HepG2 (cell line): ENCODE measurements at regions not wholly inside any gene's neighbourhood (a gene's known extent, or its start where the extent isn't known, plus 50 kb on each side); places are given as distances from the start of the nearest gene placed in this dataset.
A peak's percentile ranks its signal among the peaks of the same experiment; 100 is the strongest.

Experiments
- ATAC-seq: fragments of 200-7000 bp; cut with Tn5 transposase; 3 replicates; pipeline ENCODE4 v1.9.1; 2020; ENCODE audit warnings: mild to moderate bottlenecking, moderate library complexity
- BruUV-seq: library from RNA; stranded (reverse); fragments of 400-500 nt; replicated peaks from 2 replicates; lab custom pipeline; 2021; lab: Mats Ljungman, UMichigan
- CTCF ChIA-PET: fragments of 300-600 bp; formaldehyde crosslinking; extraction: SDS; loops from one replicate; lab custom pipeline; 2021; ENCODE audit warnings: low total read pairs, inconsistent platforms, low intra/inter-chr PET ratio; lab: Yijun Ruan, JAX
- POLR2A ChIA-PET: fragments of 350-600 bp; sonication (Branson Sonifier 250); formaldehyde crosslinking; loops from one replicate; lab custom pipeline; 2020; ENCODE audit warnings: antibody characterized with exemption, inconsistent platforms; lab: Yijun Ruan, JAX
- DNase-seq: peaks from one replicate; pipeline ENCODE4 v3.0.0-alpha.2; 2015; ENCODE audit warnings: low spot score
- FAIRE-seq: peaks from 3 replicates; lab custom pipeline; 2011; peaks lifted over from hg19 to GRCh38; lab: Jason Lieb, UNC
- H2AFZ ChIP-seq: one replicate; pipeline ENCODE4 v1.6.1; 2011; ENCODE audit warnings: low read length, inconsistent platforms
- H3K27ac ChIP-seq: fragments of 300-600 bp; 3 replicates; pipeline ENCODE4 v1.8.0; 2011; ENCODE audit warnings: mixed run types, mild to moderate bottlenecking, mixed read lengths, low read length, inconsistent platforms; ENCODE audit not compliant: insufficient read depth; ENCODE audit errors: extremely low read length
- H3K27me3 ChIP-seq, 2 experiments: fragments of 200-600 bp in 1 of 2; 2 replicates in 1 of 2; 3 replicates in 1 of 2; pipeline versions ENCODE4 v1.6.0 to v1.8.0; 2011; ENCODE audit warnings: low read length in 2 of 2, mild to moderate bottlenecking in 2 of 2, moderate library complexity in 2 of 2, inconsistent platforms in 1 of 2; ENCODE audit not compliant: insufficient read depth in 2 of 2, control insufficient read depth in 1 of 2
- H3K36me3 ChIP-seq, 2 experiments: fragments of 200-600 bp in 1 of 2; replicated peaks in 1 of 2; 2 replicates in 1 of 2; 3 replicates in 1 of 2; pipeline versions ENCODE4 v1.5.1 to v1.8.0; 2011; ENCODE audit warnings: low read length in 2 of 2, inconsistent platforms in 1 of 2; ENCODE audit not compliant: insufficient read depth in 2 of 2, control insufficient read depth in 1 of 2
- H3K4me1 ChIP-seq: 2 replicates; pipeline ENCODE4 v1.5.1; 2012; ENCODE audit warnings: low read length, inconsistent platforms; ENCODE audit not compliant: insufficient read depth
- H3K4me2 ChIP-seq: 2 replicates; pipeline ENCODE4 v1.6.0; 2011; ENCODE audit warnings: low read depth, low read length, inconsistent platforms
- H3K4me3 ChIP-seq, 3 experiments: fragments of 200-600 bp in 1 of 3; sonication (generic), shearing (Covaris generic) in 1 of 3; replicated peaks in 1 of 3; 2 replicates each; pipeline ENCODE4 v1.5.1; 2011 to 2016; ENCODE audit warnings: low read length in 3 of 3, inconsistent platforms in 2 of 3, low read depth in 2 of 3, mild to moderate bottlenecking in 2 of 3, control low read depth in 1 of 3, mixed read lengths in 1 of 3; ENCODE audit not compliant: insufficient read depth in 1 of 3
- H3K79me2 ChIP-seq: one replicate; pipeline ENCODE4 v1.6.1; 2011; ENCODE audit warnings: low read length, inconsistent platforms; ENCODE audit not compliant: insufficient read depth
- H3K9ac ChIP-seq: 2 replicates; pipeline ENCODE4 v1.6.0; 2011; ENCODE audit warnings: mild to moderate bottlenecking, low read depth, low read length, inconsistent platforms; ENCODE audit not compliant: insufficient read depth
- H3K9me3 ChIP-seq: 2 replicates; pipeline ENCODE4 v1.5.1; 2012; ENCODE audit warnings: mild to moderate bottlenecking, low read length
- H4K20me1 ChIP-seq: 2 replicates; pipeline ENCODE4 v1.6.0; 2011; ENCODE audit warnings: inconsistent platforms, mild to moderate bottlenecking, low read length, moderate library complexity; ENCODE audit not compliant: insufficient read depth
- BHLHE40 ChIP-seq: IDR thresholded peaks from 2 replicates; pipeline ENCODE4 v1.6.1; 2011; ENCODE audit warnings: low read length, improper control_type of control experiment
- DDIT3 ChIP-seq: sonication (generic); formaldehyde crosslinking; IDR thresholded peaks from 2 replicates; pipeline ENCODE4 v1.4.0; 2020; ENCODE audit warnings: mild to moderate bottlenecking, missing genetic modification reagents
- GMEB1 ChIP-seq: sonication (generic); formaldehyde crosslinking; IDR thresholded peaks from 2 replicates; pipeline ENCODE4 v1.5.1; 2020; ENCODE audit warnings: missing genetic modification reagents, mild to moderate bottlenecking, borderline replicate concordance
- MEIS2 ChIP-seq: sonication (generic); formaldehyde crosslinking; IDR thresholded peaks from 2 replicates; pipeline ENCODE4 v1.9.0; 2021; ENCODE audit warnings: mild to moderate bottlenecking, missing genetic modification reagents
- MNT ChIP-seq: fragments of 450-650 bp; IDR thresholded peaks from 2 replicates; pipeline ENCODE4 v1.6.1; 2016
- TBX3 ChIP-seq: fragments of 450-650 bp; IDR thresholded peaks from 2 replicates; pipeline ENCODE4 v1.6.1; 2017; ENCODE audit warnings: antibody characterized with exemption, mild to moderate bottlenecking, inconsistent platforms, borderline replicate concordance
- ZNF570 ChIP-seq: sonication (generic); formaldehyde crosslinking; IDR thresholded peaks from 2 replicates; pipeline ENCODE4 v1.4.0; 2020; ENCODE audit warnings: mild to moderate bottlenecking, missing genetic modification reagents, borderline replicate concordance
- WGBS: methylation state at CpG from one replicate; pipeline ENCODE4 v1.1.6; 2017; ENCODE audit warnings: low lambda C conversion rate; 5-methylcytosine and 5-hydroxymethylcytosine counted together
- in situ Hi-C: cut with HindIII; loops from 2 replicates; pipeline ENCODE4 v1.10.0; 2017; ENCODE audit warnings: low pct_unique_long_range_greater_than_20kb; ENCODE audit not compliant: extremely low pct_ligation_motif_present
- intact Hi-C: fragments of 100-400 bp; cut with micrococcal nuclease; formaldehyde crosslinking; loops from one replicate; pipeline ENCODE4 v1.10.0; 2022; ENCODE audit not compliant: unreplicated experiment

GRCh38 chr21:31570824-31571566 is 88.5 kb upstream of the SOD1 start:
- TF ChIP-seq ZNF570 (no peak), TBX3 (no peak), MEIS2 (no peak), GMEB1 (CRISPR knock-in tag) (no peak)
- TF ChIP-seq, all 625 proteins: peak for 0
- H3K9me3 ChIP-seq: no peaks in the 10 kb centered on the region
- H2AFZ ChIP-seq: no peak overlapping the region
- 30% methylated on average over 8 of the region's 8 CpGs for WGBS
- no peak overlapping the region for H3K4me2 ChIP-seq
- no peaks in the 10 kb centered on the region for H3K4me1 ChIP-seq
- CTCF ChIA-PET: no interaction called here
- H3K79me2 ChIP-seq: no peaks in the 10 kb centered on the region
- H3K9ac ChIP-seq: no peak overlapping the region
- no peak for FAIRE-seq
- ATAC-seq: no peak
- in situ Hi-C loops: no loop called here
- POLR2A ChIA-PET: no interaction called here
- no peak overlapping the region for H3K27ac ChIP-seq
- intact Hi-C loops: no loop called here
- no peak overlapping the region for H3K4me3 ChIP-seq
- peaks cover 0 to 3% of the 10 kb centered on the region in 2 experiments; a peak in 1 of 5 replicates for H3K27me3 ChIP-seq
- no peak for DNase-seq
- no peaks in the 10 kb centered on the region for H4K20me1 ChIP-seq
- no TSS peak for BruUV-seq
- H3K36me3 ChIP-seq: no peaks in the 10 kb centered on the region

- FAIRE-seq: no peak
- peaks cover 0 to 3% of the 10 kb centered on the region in 2 experiments; a peak in 2 of 5 replicates for H3K27me3 ChIP-seq
- H3K36me3 ChIP-seq: no peaks in the 10 kb centered on the region
- H3K4me2 ChIP-seq: no peak overlapping the region
- intact Hi-C loops (no loop called here), in situ Hi-C loops (no loop called here)
- WGBS: 4% methylated on average over 5 of the region's 7 CpGs
- no TSS peak for BruUV-seq
- H3K4me3 ChIP-seq: no peak overlapping the region
- H4K20me1 ChIP-seq: no peaks in the 10 kb centered on the region
- H3K9me3 ChIP-seq: no peaks in the 10 kb centered on the region
- H3K4me1 ChIP-seq: no peaks in the 10 kb centered on the region
- TF ChIP-seq DDIT3 (CRISPR knock-in tag): no peak
- TF ChIP-seq BHLHE40: peak; percentile 70
- TF ChIP-seq MNT: peak; percentile 83
- POLR2A ChIA-PET: no interaction called here
- H3K9ac ChIP-seq: no peak overlapping the region
- H3K79me2 ChIP-seq: no peaks in the 10 kb centered on the region
- ATAC-seq: peak; percentile 38; the same call in 1 of the 3 replicates
- no peak for DNase-seq
- H3K27ac ChIP-seq: no peak overlapping the region
- CTCF ChIA-PET: no interaction called here
- H2AFZ ChIP-seq: no peak overlapping the region
Measured at GRCh38 chr21:31566611-31567010, 92.9 kb upstream of the SOD1 start.
